Endodermal cell (in vitro differentiated cells): ENCODE measurements at regions not wholly inside any gene's neighbourhood (a gene's known extent, or its start where the extent isn't known, plus 50 kb on each side); places are given as distances from the start of the nearest gene placed in this dataset.
"Not testable (repeated sequence)": the region's sequence is repeated elsewhere in the genome, so short reads cannot be mapped to it uniquely, and the experiment has no call there.

Source experiments
- DNase-seq: peaks from one replicate; pipeline ENCODE4 v3.0.0-alpha.2; 2017
- H3K27ac ChIP-seq: 2 replicates; pipeline ENCODE4 v1.5.1; 2013; ENCODE audit warnings: mild to moderate bottlenecking, low read depth, low read length, moderate library complexity
- H3K27me3 ChIP-seq: 2 replicates; pipeline ENCODE4 v1.6.1; 2013; ENCODE audit warnings: mild to moderate bottlenecking, low read length, moderate library complexity; ENCODE audit not compliant: insufficient read depth, control insufficient read depth, poor library complexity, severe bottlenecking
- H3K36me3 ChIP-seq: 2 replicates; pipeline ENCODE4 v1.7.0; 2013; ENCODE audit warnings: mild to moderate bottlenecking, low read length, moderate library complexity; ENCODE audit not compliant: control insufficient read depth, insufficient read depth
- H3K4me1 ChIP-seq: one replicate; pipeline ENCODE4 v1.7.0; 2013; ENCODE audit warnings: low read length; ENCODE audit not compliant: control insufficient read depth, insufficient read depth
- H3K4me3 ChIP-seq: 2 replicates; pipeline ENCODE4 v1.5.1; 2013; ENCODE audit warnings: mild to moderate bottlenecking, low read length, moderate library complexity
- H3K9ac ChIP-seq: 2 replicates; pipeline ENCODE4 v1.6.1; 2013; ENCODE audit warnings: mild to moderate bottlenecking, low read length, moderate library complexity; ENCODE audit not compliant: poor library complexity, severe bottlenecking; ENCODE audit errors: extremely low read depth
- H3K9me3 ChIP-seq: 2 replicates; pipeline ENCODE4 v1.6.1; 2013; ENCODE audit warnings: mild to moderate bottlenecking, low read length, moderate library complexity; ENCODE audit not compliant: control insufficient read depth
- H3K27ac Mint-ChIP-seq: 2 replicates; pipeline ENCODE4 v1.8.0; 2020; ENCODE audit warnings: mixed read lengths
- H3K27me3 Mint-ChIP-seq: 2 replicates; pipeline ENCODE4 v1.8.0; 2021; ENCODE audit warnings: mild to moderate bottlenecking, mixed read lengths; ENCODE audit not compliant: insufficient read depth
- H3K36me3 Mint-ChIP-seq: 2 replicates; pipeline ENCODE4 v1.8.0; 2020; ENCODE audit warnings: low read depth, mixed read lengths
- H3K4me1 Mint-ChIP-seq: 2 replicates; pipeline ENCODE4 v1.8.0; 2020; ENCODE audit warnings: mixed read lengths
- H3K4me3 Mint-ChIP-seq: 2 replicates; pipeline ENCODE4 v1.8.0; 2020; ENCODE audit warnings: mild to moderate bottlenecking, moderate library complexity, mixed read lengths
- H3K9me3 Mint-ChIP-seq: 2 replicates; pipeline ENCODE4 v1.8.0; 2020; ENCODE audit warnings: mild to moderate bottlenecking, mixed read lengths
- CTCF ChIP-seq: fragments of 200-600 bp; sonication (generic); conservative IDR thresholded peaks from 2 replicates; pipeline ENCODE4 v1.5.0; 2021; ENCODE audit warnings: antibody characterized with exemption, mild to moderate bottlenecking
- WGBS, 2 experiments: methylation state at CpG; one replicate each; pipeline versions ENCODE4 v1.1.5 to v1.1.7; 2013; ENCODE audit warnings: missing lambda C conversion rate in 2 of 2, mixed read lengths in 1 of 2; ENCODE audit not compliant: insufficient coverage in 1 of 2, insufficient read length in 1 of 2; 5-methylcytosine and 5-hydroxymethylcytosine counted together

DNA sequence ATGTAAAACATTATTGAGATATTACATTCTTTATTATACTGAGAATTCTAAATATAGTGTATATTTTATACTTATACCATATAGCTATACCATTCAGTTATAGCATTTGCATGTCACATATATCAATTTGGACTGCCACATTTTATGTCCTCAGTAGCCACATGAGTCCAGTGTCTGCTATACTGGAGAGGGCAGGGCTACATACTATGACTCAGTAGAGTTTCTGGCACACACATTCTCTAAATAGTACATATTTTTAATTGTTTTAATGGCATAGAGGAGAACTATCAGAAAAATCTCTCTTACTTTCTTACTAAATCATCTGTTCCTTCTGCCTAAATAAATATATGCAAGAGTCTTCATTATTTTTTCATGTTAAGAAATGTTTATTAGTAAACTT is 55.4 kb upstream of the COL5A2 start:
- Mint-ChIP-seq H3K27ac (no peak overlapping the region), H3K9me3 (peaks cover 13% of the 10 kb centered on the region), H3K4me1 (peaks cover 5% of the 10 kb centered on the region), H3K36me3 (peaks cover 4% of the 10 kb centered on the region), H3K27me3 (no peaks in the 10 kb centered on the region), H3K4me3 (no peak overlapping the region)
- Histone ChIP-seq H3K36me3 (no peaks in the 10 kb centered on the region), H3K4me3 (no peak overlapping the region), H3K9me3 (peaks cover 17% of the 10 kb centered on the region), H3K9ac (no peak overlapping the region), H3K27ac (no peak overlapping the region), H3K27me3 (no peaks in the 10 kb centered on the region), H3K4me1 (no peaks in the 10 kb centered on the region)
- TF ChIP-seq CTCF = no peak
- DNase-seq = no peak

GRCh38 chr2:189236066-189236465 is 56.5 kb upstream of the COL5A2 start:
- peaks cover 6% of the 10 kb centered on the region for H3K36me3 Mint-ChIP-seq
- H3K4me1 Mint-ChIP-seq = peaks cover 5% of the 10 kb centered on the region
- no peak overlapping the region for H3K4me3 ChIP-seq
- H3K27ac Mint-ChIP-seq = no peak overlapping the region
- DNase-seq = no peak
- H3K4me1 ChIP-seq = no peaks in the 10 kb centered on the region
- no peak overlapping the region for H3K4me3 Mint-ChIP-seq
- peaks cover 22% of the 10 kb centered on the region for H3K9me3 ChIP-seq
- no peaks in the 10 kb centered on the region for H3K36me3 ChIP-seq
- H3K27ac ChIP-seq = no peak overlapping the region
- TF ChIP-seq CTCF = no peak
- no peak overlapping the region for H3K9ac ChIP-seq
- no peaks in the 10 kb centered on the region for H3K27me3 Mint-ChIP-seq
- 88 to 100% methylated on average over 1 to 2 of the region's 2 CpGs for whole genome bisulfite sequencing, 2 experiments
- peaks cover 16% of the 10 kb centered on the region for H3K9me3 Mint-ChIP-seq
- H3K27me3 ChIP-seq = no peaks in the 10 kb centered on the region

- H3K4me1 ChIP-seq = no peaks in the 10 kb centered on the region
- H3K9me3 Mint-ChIP-seq = peaks cover 33% of the 10 kb centered on the region
- H3K36me3 Mint-ChIP-seq = peaks cover 12% of the 10 kb centered on the region
- H3K36me3 ChIP-seq = no peaks in the 10 kb centered on the region
- no peak overlapping the region for H3K27ac ChIP-seq
- DNase-seq = no peak
- no peak overlapping the region for H3K27ac Mint-ChIP-seq
- no peak overlapping the region for H3K4me3 ChIP-seq
- H3K27me3 ChIP-seq = no peaks in the 10 kb centered on the region
- H3K4me1 Mint-ChIP-seq = peaks cover 1% of the 10 kb centered on the region
- H3K4me3 Mint-ChIP-seq = no peak overlapping the region
- H3K27me3 Mint-ChIP-seq = no peaks in the 10 kb centered on the region
- peaks cover 34% of the 10 kb centered on the region for H3K9me3 ChIP-seq
- no peak for TF ChIP-seq CTCF
- H3K9ac ChIP-seq = no peak overlapping the region
These were observed 59.3 kb upstream of the COL5A2 start for GRCh38 chr2:189238903-189239302.

DNA sequence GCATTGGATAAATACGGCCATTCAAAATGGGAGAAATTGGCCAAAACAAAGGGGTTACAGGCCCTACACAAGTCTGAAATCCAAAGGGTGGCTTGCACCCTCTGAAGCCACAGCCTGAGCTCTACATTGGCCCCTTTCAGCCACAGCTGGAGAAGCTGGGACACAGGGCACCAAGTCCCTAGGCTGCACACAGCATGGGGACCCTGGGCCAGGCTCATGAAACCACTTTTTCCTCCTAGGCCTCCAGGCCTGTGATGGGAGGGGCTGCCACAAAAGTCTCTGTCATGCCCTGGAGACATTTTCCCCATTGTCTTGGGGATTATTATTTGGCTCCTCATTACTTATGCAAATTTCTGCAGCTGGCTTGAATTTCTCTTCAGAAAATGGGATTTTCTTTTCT is 64.3 kb upstream of the COL5A2 start:
- H3K27ac ChIP-seq, H3K4me1 Mint-ChIP-seq, H3K4me3 Mint-ChIP-seq, DNase-seq, H3K27ac Mint-ChIP-seq, H3K27me3 Mint-ChIP-seq, H3K36me3 ChIP-seq, H3K9ac ChIP-seq, H3K4me1 ChIP-seq, H3K27me3 ChIP-seq: not testable (repeated sequence)
- Mint-ChIP-seq H3K36me3 (peaks cover 18% of the 10 kb centered on the region), H3K9me3 (peaks cover 42% of the 10 kb centered on the region)
- peak overlapping the region; percentile 23 for H3K4me3 ChIP-seq
- WGBS, 2 experiments = 91% methylated on average over 1 of the region's 1 CpG
- H3K9me3 ChIP-seq = peaks cover 30% of the 10 kb centered on the region
